NT2/D1 (cell line): ENCODE measurements at regions not wholly inside any gene's neighbourhood (a gene's known extent, or its start where the extent isn't known, plus 50 kb on each side); places are given as distances from the start of the nearest gene placed in this dataset.

Source experiments
- SUZ12 ChIP-seq: IDR thresholded peaks from 2 replicates; pipeline ENCODE4 v1.6.1; 2011; ENCODE audit not compliant: insufficient read length, insufficient read depth; ENCODE audit errors: extremely low read depth
- ZNF274 ChIP-seq: IDR thresholded peaks from 2 replicates; pipeline ENCODE4 v1.6.1; 2011; ENCODE audit warnings: mild to moderate bottlenecking, low read depth, low read length

- no peak for TF ChIP-seq SUZ12
- TF ChIP-seq ZNF274 = no peak
These were observed 56.8 kb upstream of the TEX13C start for GRCh38 chrX:125262836-125263235.
